ENCODE measurements at regions not wholly inside any gene's neighbourhood (a gene's known extent, or its start where the extent isn't known, plus 50 kb on each side); places are given as distances from the start of the nearest gene placed in this dataset.

GRCh38 chrX:46072791-46073190, 472.4 kb downstream of the ZNF674 start:
- FAIRE-seq (no peak), DNase-seq (ENCODE audit: low read depth, low spot score) (no peak)
- H3K36me3 ChIP-seq (ENCODE audit: control insufficient read depth in 2 of 2, extremely low read depth in 1 of 2, insufficient read depth in 2 of 2, low read length in 2 of 2), result no peaks in the 10 kb centered on the region
- H4K20me1 ChIP-seq (ENCODE audit: control insufficient read depth, extremely low read depth, insufficient read depth, low read length), result no peaks in the 10 kb centered on the region
- no peak overlapping the region for H2AFZ ChIP-seq (ENCODE audit: control insufficient read depth, low read length)
- no peaks in the 10 kb centered on the region for H3K9me1 ChIP-seq (ENCODE audit: control insufficient read depth, extremely low read depth, insufficient read depth, low read length)
- no peak overlapping the region for H3K9ac ChIP-seq (ENCODE audit: control insufficient read depth, extremely low read depth, insufficient read depth, low read length)
- no peaks in the 10 kb centered on the region for H3K79me2 ChIP-seq (ENCODE audit: control insufficient read depth, insufficient read depth, low read length)
- H3K4me1 ChIP-seq (ENCODE audit: control insufficient read depth, extremely low read depth, insufficient read depth, low read length), result no peaks in the 10 kb centered on the region
- no peak overlapping the region for H3K27ac ChIP-seq (ENCODE audit: control insufficient read depth, insufficient read depth, low read length)
- H3K27me3 ChIP-seq (ENCODE audit: control insufficient read depth, extremely low read depth, insufficient read depth, low read length), result peaks cover 3% of the 10 kb centered on the region
- TF ChIP-seq CTCF (optimal IDR thresholded peaks at IDR 0.05 in 1 of 3, IDR thresholded peaks at IDR 0.05 in 1 of 3, conservative IDR thresholded peaks at IDR 0.05 in 1 of 3; ENCODE audit: extremely low read depth in 1 of 3, insufficient read depth in 2 of 3, low read length in 3 of 3) (no peak), EZH2 (IDR thresholded peaks at IDR 0.05; ENCODE audit: low read length) (no peak)
- dilution Hi-C loops (cut with MboI; ENCODE audit: extremely low pct_ligation_motif_present, low sequenced_read_pairs), result no loop called here
- no peak overlapping the region for H3K4me3 ChIP-seq (ENCODE audit: control insufficient read depth in 2 of 3, extremely low read depth in 1 of 3, insufficient read depth in 2 of 3, low read depth in 1 of 3, low read length in 3 of 3)
- no peak overlapping the region for H3K4me2 ChIP-seq (ENCODE audit: control insufficient read depth, extremely low read depth, insufficient read depth, low read depth, low read length)
- no peaks in the 10 kb centered on the region for H3K9me3 ChIP-seq (ENCODE audit: control insufficient read depth, low read depth, low read length)

DNA sequence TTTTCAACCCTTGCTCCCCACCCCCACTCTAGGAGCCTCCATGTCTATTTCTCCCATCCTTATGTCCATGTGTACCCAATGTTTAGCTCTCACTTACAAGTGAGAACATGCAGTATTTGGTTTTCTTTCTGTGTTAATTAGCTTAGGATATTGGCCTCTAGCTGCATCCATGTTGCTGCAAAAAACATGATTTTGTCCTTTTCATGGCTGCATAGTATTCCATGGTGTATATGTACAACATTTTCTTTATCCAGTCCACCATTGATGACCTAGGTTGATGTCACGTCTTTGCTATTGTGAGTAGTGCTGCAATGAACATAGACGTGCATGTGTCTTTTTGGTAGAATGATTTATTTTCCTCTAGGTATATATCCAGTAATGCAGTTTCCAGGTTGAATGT, 472.8 kb downstream of the ZNF674 start:
- FAIRE-seq, result no peak

More for the DNA sequence above, 472.8 kb downstream of the ZNF674 start:
- TF ChIP-seq EZH2 (IDR thresholded peaks at IDR 0.05; ENCODE audit: low read length) (no peak), CTCF (optimal IDR thresholded peaks at IDR 0.05 in 1 of 3, IDR thresholded peaks at IDR 0.05 in 1 of 3, conservative IDR thresholded peaks at IDR 0.05 in 1 of 3; ENCODE audit: extremely low read depth in 1 of 3, insufficient read depth in 2 of 3, low read length in 3 of 3) (no peak)
- Histone ChIP-seq H3K9ac (ENCODE audit: control insufficient read depth, extremely low read depth, insufficient read depth, low read length) (no peak overlapping the region), H3K27me3 (ENCODE audit: control insufficient read depth, extremely low read depth, insufficient read depth, low read length) (peaks cover 6% of the 10 kb centered on the region), H3K79me2 (ENCODE audit: control insufficient read depth, insufficient read depth, low read length) (no peaks in the 10 kb centered on the region), H3K36me3 (ENCODE audit: control insufficient read depth in 2 of 2, extremely low read depth in 1 of 2, insufficient read depth in 2 of 2, low read length in 2 of 2) (no peaks in the 10 kb centered on the region), H2AFZ (ENCODE audit: control insufficient read depth, low read length) (no peak overlapping the region), H3K4me3 (ENCODE audit: control insufficient read depth in 2 of 3, extremely low read depth in 1 of 3, insufficient read depth in 2 of 3, low read depth in 1 of 3, low read length in 3 of 3) (no peak overlapping the region), H3K27ac (ENCODE audit: control insufficient read depth, insufficient read depth, low read length) (no peak overlapping the region), H3K9me3 (ENCODE audit: control insufficient read depth, low read depth, low read length) (no peaks in the 10 kb centered on the region), H3K9me1 (ENCODE audit: control insufficient read depth, extremely low read depth, insufficient read depth, low read length) (no peaks in the 10 kb centered on the region), H3K4me1 (ENCODE audit: control insufficient read depth, extremely low read depth, insufficient read depth, low read length) (no peaks in the 10 kb centered on the region), H3K4me2 (ENCODE audit: control insufficient read depth, extremely low read depth, insufficient read depth, low read depth, low read length) (no peak overlapping the region), H4K20me1 (ENCODE audit: control insufficient read depth, extremely low read depth, insufficient read depth, low read length) (no peaks in the 10 kb centered on the region)
- no peak for DNase-seq (ENCODE audit: low read depth, low spot score)
- dilution Hi-C loops (cut with MboI; ENCODE audit: extremely low pct_ligation_motif_present, low sequenced_read_pairs), result no loop called here
